GM19452 (cell line): ENCODE measurements at regions not wholly inside any gene's neighbourhood (a gene's known extent, or its start where the extent isn't known, plus 50 kb on each side); places are given as distances from the start of the nearest gene placed in this dataset.

Source experiments
- ATAC-seq: cut with Tn5 transposase; IDR thresholded peaks from one replicate; pipeline ENCODE4 v1.9.1; 2021; ENCODE audit not compliant: unreplicated experiment

GRCh38 chr10:14468023-14468441, 137.3 kb upstream of the FRMD4A start:
- ATAC-seq, result no peak

DNA sequence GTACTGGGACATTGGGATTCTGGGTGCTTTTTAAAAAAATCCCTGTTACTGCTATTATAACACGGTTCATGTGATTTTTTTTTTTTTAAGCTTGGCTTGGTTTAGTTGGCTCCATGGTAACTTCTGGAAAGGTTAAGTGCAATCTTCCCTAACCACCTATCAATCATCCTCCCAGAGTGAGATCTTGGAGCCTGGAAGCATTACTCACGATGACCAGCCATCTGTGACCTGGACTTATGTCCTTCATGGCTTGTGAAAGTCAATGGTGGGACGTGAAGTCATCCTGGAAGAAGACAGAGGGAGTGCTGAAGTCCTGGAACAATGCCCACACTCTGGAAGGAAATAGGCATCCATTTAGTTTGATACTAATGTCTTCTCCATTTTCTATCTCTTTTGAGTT, 135.5 kb upstream of the FRMD4A start:
- ATAC-seq, result no peak

DNA sequence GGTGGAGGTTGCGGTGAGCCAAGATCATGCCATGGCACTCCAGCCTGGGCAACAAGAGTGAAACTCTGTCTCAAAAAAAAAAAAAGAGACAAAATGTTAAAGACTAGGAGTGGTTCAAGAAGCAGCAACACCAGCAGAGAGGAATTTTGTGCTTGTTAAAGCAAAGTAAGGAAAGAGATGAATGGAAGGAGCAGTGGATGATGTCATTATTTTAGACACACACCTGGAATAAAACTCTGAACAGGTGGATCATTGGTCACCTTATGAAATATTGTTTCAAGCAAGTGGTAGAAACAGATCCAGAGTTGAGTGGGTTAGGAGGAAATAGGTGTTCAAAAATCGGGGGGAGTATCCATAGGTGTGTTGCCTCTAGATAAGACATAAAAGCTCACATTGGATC, 129.7 kb upstream of the FRMD4A start:
- no peak for ATAC-seq

DNA sequence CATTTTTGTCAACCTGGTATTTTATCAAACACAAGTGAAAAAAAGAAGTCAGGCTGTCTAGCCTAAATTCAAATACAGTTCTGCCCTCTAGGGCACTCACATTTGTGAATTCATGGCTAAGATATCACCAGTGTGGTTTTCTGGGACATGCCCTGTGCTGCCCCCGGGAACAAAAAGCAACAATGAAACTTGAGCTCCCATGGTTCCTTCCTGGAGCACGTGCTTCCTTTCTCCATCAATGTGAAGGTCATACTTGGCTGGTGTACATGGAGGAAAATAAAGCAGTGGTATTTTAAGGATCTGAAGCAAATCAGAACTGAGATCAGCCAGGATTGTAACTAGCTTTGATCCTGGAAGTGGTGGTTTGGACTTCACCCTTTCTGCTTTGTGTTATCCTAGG, 128.9 kb upstream of the FRMD4A start:
- no peak for ATAC-seq

DNA sequence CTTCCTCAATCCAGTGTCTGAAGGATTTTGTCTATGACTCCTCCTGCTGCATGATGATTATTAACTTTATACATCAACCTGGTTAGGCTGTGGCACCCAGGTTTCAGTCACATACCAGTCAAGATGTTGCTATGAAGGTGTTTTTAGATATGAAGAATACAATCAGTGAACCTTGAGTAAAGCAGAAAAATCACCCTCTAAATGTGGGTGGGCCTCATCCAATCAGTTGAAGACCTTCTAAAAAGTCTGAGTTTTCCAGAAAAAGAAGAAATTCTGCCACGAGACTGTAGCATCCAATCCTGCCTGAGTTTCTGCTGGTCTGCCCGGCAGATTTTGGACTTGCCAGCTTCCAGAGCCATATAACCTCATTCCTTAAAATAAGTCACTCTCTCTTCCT, 126.1 kb upstream of the FRMD4A start:
- ATAC-seq, result no peak

DNA sequence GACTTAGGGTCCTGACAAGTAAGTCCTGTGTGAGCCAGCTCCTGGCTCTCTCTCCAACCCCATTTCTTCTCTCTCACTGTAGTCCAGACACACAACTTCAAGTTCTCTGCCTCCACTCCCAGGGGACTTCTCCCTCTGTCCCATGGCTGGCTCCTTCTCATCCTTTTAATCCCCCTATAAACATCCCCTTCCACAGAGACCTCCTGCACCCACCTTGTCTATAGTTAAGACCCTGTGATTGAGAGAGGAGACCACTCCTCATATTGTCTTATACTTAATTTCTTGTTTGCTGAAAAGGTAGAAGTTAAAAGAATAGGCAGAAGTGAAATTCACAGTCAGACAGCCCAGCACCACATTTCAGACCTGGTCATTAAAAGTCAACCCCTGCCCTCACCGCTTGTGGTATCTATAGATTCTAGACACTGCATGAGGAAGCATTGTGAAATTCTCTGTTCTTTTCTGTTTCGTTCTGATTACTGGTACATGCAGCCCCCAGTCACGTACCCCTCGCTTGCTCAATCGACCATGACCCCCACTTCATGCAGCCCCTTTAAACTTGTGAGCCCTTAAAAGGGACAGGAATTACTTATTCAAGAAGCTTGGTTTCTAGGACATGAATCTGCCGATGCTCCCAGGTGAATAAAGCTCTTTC, 125.6 kb upstream of the FRMD4A start:
- ATAC-seq, result no peak

DNA sequence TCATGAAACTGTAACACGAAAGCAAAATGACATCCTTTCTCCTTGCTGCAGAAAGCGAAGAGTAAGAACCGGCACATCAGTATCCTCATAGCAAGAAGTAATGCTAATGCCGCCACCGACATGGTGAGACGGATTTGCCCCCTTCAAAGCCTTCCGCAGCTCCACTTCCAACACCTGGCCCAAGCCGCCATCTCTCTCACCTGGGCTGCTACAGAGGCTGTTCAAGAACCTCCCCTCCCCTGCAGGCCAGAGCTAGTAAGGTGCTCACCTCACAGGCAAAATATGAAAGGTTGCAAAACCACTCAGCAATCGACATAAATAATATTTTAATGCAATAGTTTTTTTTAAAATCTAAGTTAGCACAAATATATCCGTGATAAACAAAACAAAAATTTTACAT, 123.9 kb upstream of the FRMD4A start:
- ATAC-seq, result no peak

DNA sequence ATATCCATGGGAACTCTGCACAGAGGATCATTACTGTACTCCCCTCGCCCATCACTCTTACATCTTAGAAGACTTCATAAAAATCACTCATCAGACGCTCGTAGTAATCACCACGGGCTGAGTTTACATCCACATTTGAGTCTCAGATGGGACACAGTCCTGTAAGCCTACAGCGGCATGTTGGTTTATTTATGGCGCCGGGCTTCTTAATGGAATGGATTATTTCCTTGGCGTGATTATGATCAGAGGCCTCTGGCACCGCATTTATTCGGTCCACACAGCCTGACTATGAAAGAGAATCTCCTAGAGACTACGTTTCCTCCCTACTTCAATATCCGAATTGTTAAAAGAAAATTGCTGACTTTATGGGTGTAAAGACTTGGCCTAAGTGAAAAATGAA, 123.5 kb upstream of the FRMD4A start:
- no peak for ATAC-seq

DNA sequence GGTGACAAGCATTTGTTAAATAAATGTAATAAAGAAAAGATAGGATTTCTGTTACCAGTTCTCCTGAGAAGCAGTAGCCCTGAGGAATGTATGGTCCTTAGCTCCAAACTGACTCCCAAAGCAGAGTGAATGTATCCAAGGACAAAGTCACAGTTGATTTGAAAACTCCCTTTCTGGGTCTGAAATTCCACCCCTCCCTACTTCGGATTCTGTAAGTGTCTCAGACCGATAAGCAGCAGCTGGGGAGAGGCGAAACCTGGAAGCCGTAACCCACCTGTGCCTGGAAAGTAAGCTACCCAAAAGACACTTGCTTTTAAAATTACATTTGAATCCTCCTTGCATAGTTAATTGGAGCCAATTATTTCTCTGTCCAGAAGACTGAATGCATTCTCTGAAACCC, 122.9 kb upstream of the FRMD4A start:
- no peak for ATAC-seq

- ATAC-seq, result no peak
Observed at GRCh38 chr10:14451341-14451740, 120.6 kb upstream of the FRMD4A start.

DNA sequence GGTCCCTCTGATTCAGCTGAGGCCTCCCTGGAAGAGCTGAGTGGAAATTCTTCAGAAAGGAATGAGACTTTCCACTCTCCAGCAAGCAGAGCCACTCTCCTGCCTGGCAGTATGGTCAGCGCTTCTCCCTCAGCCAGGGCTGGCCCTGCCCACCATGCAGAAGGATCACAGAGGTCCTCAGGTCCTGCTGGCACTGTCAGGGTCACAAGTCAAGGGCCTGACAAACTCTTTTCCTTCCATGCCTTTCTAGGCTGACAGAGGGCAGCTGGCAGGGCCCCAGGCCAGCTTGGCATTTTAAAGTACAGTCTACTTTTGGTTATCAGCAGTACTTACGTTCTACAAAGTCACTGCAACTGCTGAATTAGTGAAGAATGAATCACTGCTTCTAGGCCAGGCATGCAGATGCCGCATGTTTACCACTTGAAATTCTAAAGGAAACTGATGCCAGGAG, 119.3 kb upstream of the FRMD4A start:
- ATAC-seq, result no peak

- ATAC-seq, result no peak
Observed at GRCh38 chr10:14449293-14449815, 118.6 kb upstream of the FRMD4A start.

DNA sequence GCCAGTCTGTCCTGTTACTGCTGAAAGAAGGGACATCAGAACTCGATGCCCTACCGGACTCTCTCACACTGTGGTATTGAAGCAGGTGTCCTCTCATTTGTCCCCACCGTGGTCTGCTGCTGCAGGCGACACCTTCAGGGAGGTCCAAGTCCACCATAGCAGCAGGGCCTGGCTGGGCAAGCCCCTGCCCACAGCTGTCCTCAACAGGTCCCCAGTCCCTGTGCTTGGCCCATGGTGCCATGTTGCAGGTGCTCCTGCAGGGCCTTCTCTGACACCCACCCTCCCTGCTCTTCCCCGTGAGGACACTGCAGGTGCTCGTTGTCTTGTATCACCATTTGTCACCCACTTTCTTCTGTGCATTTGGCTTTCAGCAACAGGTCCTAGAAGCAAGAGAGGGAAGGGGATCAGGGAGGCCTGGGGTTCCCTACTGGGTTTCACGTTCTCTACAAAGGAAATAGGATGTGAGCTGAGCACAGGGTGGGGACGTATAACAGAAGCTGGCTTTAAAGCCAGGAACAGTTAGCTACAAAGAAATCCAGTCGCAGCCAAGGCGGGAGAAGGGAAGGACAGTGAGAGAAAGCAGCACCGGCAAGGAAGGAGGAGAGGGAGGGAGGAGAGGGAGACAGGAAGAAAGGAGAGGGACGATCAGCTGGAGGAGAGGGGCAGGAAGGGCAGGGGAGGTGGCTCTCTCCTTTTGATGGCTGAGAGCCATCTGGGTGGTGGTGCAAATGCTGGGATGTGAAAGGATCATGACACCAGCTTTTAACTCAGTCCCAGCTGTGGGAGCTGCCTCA, 117.7 kb upstream of the FRMD4A start:
- ATAC-seq, result no peak

- no peak for ATAC-seq
Observed at GRCh38 chr10:14447094-14447839, 116.5 kb upstream of the FRMD4A start.

- ATAC-seq, result no peak
Observed at GRCh38 chr10:14439451-14440259, 108.9 kb upstream of the FRMD4A start.

DNA sequence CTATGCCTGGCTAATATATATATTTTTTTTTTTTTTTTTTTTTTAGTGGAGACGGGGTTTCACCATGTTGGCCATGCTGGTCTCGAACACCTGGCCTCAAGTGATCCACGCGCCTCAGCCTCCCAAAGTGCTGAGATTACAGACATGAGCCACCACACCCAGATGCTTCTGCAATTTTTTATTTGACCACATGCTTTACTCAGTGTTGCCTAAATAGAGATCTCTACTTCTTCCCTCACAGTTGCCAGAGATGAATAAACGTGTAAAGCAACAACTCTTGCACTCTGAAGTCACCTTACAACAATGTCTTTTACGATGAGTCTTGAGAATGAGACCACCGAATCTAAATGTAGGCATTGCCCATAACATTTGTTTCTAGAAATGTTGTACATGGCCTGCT, 107.9 kb upstream of the FRMD4A start:
- ATAC-seq, result no peak

DNA sequence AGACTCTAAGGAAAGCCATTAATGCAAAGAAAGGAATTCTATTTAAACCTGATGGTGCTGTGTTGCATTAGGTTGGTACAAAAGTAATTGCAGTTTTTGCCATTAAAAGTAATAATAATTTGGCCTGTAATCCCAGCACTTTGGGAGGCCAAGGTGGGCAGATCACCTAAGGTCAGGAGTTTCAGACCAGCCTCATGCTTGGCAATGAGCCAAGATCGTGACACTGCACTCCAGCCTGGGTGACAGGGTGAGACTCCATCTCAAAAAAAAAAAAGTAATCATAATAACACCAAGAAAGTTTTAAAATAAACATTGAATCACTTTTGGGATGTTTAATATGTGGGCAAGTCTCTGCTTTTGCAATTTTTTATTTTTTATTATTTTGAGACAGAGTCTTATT, 107.3 kb upstream of the FRMD4A start:
- ATAC-seq, result no peak

- ATAC-seq, result no peak
Observed at GRCh38 chr10:14435976-14436632, 105.4 kb upstream of the FRMD4A start.

DNA sequence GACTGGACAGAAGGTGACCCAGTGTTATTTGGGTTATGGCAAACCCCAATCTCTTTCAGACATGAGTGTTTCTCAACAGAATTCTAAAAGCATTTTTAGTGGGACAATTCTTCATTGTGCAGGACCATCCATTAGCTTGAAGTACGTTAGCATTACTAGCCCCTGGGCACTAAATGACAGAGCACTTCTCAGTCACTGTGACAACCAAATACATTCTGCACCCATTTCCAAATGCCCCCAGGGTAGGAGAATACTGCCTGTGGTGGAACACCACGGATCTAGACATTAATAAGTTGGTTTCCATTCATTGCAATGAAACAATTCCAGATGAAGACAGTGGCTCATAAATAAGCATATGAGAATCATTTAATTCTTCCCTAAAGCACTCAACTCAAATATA, 102.4 kb upstream of the FRMD4A start:
- no peak for ATAC-seq

- ATAC-seq, result no peak
Observed at GRCh38 chr10:14431868-14432267, 101.1 kb upstream of the FRMD4A start.
